OCI-LY7 (cell line): ENCODE measurements at regions not wholly inside any gene's neighbourhood (a gene's known extent, or its start where the extent isn't known, plus 50 kb on each side); places are given as distances from the start of the nearest gene placed in this dataset.

Experiments used
- BruUV-seq: library from RNA; stranded (reverse); fragments of 400-500 nt; replicated peaks from 2 replicates; lab custom pipeline; 2021; lab: Mats Ljungman, UMichigan
- CTCF ChIA-PET: fragments of 300-600 bp; sonication (Branson Sonifier 250); formaldehyde crosslinking; loops from one replicate; lab custom pipeline; 2022; ENCODE audit warnings: antibody characterized with exemption; ENCODE audit not compliant: unreplicated experiment; lab: Charles Lee
- POLR2A ChIA-PET: fragments of 300-600 bp; sonication (Branson Sonifier 250); formaldehyde crosslinking; loops from one replicate; lab custom pipeline; 2022; ENCODE audit warnings: antibody characterized with exemption; lab: Charles Lee
- DNase-seq: peaks from one replicate; pipeline ENCODE4 v3.0.0-alpha.2; 2015; ENCODE audit warnings: low spot score
- H2AFZ ChIP-seq: fragments of 200-600 bp; sonication (generic), shearing (Covaris generic); 2 replicates; pipeline ENCODE4 v1.6.1; 2014; ENCODE audit warnings: mild to moderate bottlenecking, antibody characterized with exemption, low read length, moderate library complexity
- H3K27ac ChIP-seq: fragments of 200-600 bp; sonication (generic); 2 replicates; pipeline ENCODE4 v1.5.1; 2014; ENCODE audit warnings: mixed run types, low read depth, mild to moderate bottlenecking, moderate library complexity, low read length, inconsistent platforms; ENCODE audit not compliant: poor library complexity, severe bottlenecking
- H3K36me3 ChIP-seq: fragments of 200-600 bp; sonication (generic); 2 replicates; pipeline ENCODE4 v1.6.1; 2014; ENCODE audit warnings: mild to moderate bottlenecking, antibody characterized with exemption, low read length, moderate library complexity, mixed read lengths; ENCODE audit not compliant: insufficient read depth
- H3K4me1 ChIP-seq: fragments of 200-600 bp; sonication (generic); 2 replicates; pipeline ENCODE4 v1.5.1; 2014; ENCODE audit warnings: mild to moderate bottlenecking, low read length; ENCODE audit not compliant: insufficient read depth, poor library complexity, severe bottlenecking
- H3K4me2 ChIP-seq: fragments of 200-600 bp; sonication (generic); 2 replicates; pipeline ENCODE4 v1.6.1; 2014; ENCODE audit warnings: mild to moderate bottlenecking, low read length
- H3K4me3 ChIP-seq: fragments of 200-600 bp; sonication (generic); 2 replicates; pipeline ENCODE4 v1.5.1; 2014; ENCODE audit warnings: mild to moderate bottlenecking, low read depth, low read length; ENCODE audit not compliant: poor library complexity, severe bottlenecking
- H3K79me2 ChIP-seq: fragments of 200-600 bp; sonication (generic); 2 replicates; pipeline ENCODE4 v1.6.1; 2016; ENCODE audit warnings: low read depth, mild to moderate bottlenecking, low read length, moderate library complexity, mixed read lengths; ENCODE audit not compliant: insufficient read depth
- H3K9me2 ChIP-seq: fragments of 200-600 bp; sonication (generic); 2 replicates; pipeline ENCODE4 v1.6.1; 2016; ENCODE audit warnings: mild to moderate bottlenecking, low read length, mixed read lengths; ENCODE audit not compliant: insufficient read depth
- H3K9me3 ChIP-seq: fragments of 200-600 bp; sonication (generic); 2 replicates; pipeline ENCODE4 v1.6.1; 2014; ENCODE audit warnings: mild to moderate bottlenecking, mixed run types, low read length, mixed read lengths
- H4K20me1 ChIP-seq: fragments of 200-600 bp; sonication (generic); 2 replicates; pipeline ENCODE4 v1.6.1; 2014; ENCODE audit warnings: mild to moderate bottlenecking, antibody characterized with exemption, low read length, moderate library complexity, mixed read lengths; ENCODE audit not compliant: insufficient read depth
- EZH2phosphoT487 ChIP-seq: fragments of 200-600 bp; sonication (generic); IDR thresholded peaks from 2 replicates; pipeline ENCODE4 v1.6.1; 2018; ENCODE audit warnings: low read depth, borderline replicate concordance, mild to moderate bottlenecking, mixed run types, antibody characterized with exemption, low read length, moderate library complexity, mixed read lengths
- intact Hi-C: fragments of 100-400 bp; cut with micrococcal nuclease; formaldehyde crosslinking; loops from one replicate; pipeline ENCODE4 v1.10.0; 2022; ENCODE audit not compliant: unreplicated experiment
- TF ChIP-seq, protein P1 (sequence below): fragments of 200-600 bp; sonication (generic); conservative IDR thresholded peaks from 2 replicates; pipeline ENCODE4 v1.5.1; 2014; ENCODE audit warnings: mild to moderate bottlenecking, antibody characterized with exemption, low read length, moderate library complexity, mixed read lengths

DNA sequence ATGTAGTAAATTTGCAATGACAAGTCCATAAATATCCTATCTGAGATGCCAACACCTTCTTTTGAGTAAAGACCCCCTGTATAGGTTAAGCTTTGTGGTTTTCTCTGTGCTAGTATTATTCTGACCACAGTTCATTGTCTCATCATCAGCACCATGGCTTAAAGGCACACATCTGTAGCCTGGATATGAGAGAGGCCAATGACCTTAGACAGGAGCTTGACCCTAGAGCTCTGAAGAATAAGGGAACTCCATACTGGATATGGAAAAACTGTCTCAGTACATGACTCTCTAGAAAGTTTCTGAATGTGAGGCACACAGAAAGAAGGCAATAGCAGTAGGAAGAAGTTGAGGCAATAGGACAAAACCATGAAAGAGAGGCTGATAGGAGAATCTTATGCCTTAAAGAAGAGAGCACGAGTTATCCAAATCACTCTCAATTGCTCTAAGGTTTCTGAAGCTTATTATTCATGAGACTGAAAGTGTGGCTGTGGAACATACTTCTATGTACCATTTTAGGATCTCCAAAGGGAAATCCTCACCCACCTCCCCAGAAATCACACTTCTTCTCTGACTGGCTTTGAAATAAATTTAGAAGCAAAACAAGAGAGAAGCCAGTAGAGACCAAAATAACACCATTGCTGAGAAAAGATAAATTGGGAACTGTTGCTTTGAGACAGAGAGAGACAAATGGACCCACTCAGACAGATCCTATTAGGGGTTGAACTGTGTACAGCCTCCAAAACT, 150.2 kb downstream of the ABCA8 start:
- CTCF ChIA-PET, result interaction anchor here (1.8 kb wide), 1 partner anchor 10 kb away, joined by 5 read pairs; no protein-coding TSS in a partner anchor
- Histone ChIP-seq H4K20me1 (no peaks in the 10 kb centered on the region), H3K4me3 (no peak overlapping the region), H3K9me3 (no peaks in the 10 kb centered on the region), H3K79me2 (no peaks in the 10 kb centered on the region), H3K36me3 (no peaks in the 10 kb centered on the region), H2AFZ (no peak overlapping the region), H3K4me2 (no peak overlapping the region), H3K9me2 (no peaks in the 10 kb centered on the region), H3K4me1 (no peaks in the 10 kb centered on the region), H3K27ac (no peak overlapping the region)
- no peak for DNase-seq
- POLR2A ChIA-PET, result no interaction called here
- intact Hi-C loops, result no loop called here
- BruUV-seq, result no TSS peak
- no peak for TF ChIP-seq EZH2phosphoT487
- TF ChIP-seq, protein P1, sequence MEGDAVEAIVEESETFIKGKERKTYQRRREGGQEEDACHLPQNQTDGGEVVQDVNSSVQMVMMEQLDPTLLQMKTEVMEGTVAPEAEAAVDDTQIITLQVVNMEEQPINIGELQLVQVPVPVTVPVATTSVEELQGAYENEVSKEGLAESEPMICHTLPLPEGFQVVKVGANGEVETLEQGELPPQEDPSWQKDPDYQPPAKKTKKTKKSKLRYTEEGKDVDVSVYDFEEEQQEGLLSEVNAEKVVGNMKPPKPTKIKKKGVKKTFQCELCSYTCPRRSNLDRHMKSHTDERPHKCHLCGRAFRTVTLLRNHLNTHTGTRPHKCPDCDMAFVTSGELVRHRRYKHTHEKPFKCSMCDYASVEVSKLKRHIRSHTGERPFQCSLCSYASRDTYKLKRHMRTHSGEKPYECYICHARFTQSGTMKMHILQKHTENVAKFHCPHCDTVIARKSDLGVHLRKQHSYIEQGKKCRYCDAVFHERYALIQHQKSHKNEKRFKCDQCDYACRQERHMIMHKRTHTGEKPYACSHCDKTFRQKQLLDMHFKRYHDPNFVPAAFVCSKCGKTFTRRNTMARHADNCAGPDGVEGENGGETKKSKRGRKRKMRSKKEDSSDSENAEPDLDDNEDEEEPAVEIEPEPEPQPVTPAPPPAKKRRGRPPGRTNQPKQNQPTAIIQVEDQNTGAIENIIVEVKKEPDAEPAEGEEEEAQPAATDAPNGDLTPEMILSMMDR, result no peak

DNA sequence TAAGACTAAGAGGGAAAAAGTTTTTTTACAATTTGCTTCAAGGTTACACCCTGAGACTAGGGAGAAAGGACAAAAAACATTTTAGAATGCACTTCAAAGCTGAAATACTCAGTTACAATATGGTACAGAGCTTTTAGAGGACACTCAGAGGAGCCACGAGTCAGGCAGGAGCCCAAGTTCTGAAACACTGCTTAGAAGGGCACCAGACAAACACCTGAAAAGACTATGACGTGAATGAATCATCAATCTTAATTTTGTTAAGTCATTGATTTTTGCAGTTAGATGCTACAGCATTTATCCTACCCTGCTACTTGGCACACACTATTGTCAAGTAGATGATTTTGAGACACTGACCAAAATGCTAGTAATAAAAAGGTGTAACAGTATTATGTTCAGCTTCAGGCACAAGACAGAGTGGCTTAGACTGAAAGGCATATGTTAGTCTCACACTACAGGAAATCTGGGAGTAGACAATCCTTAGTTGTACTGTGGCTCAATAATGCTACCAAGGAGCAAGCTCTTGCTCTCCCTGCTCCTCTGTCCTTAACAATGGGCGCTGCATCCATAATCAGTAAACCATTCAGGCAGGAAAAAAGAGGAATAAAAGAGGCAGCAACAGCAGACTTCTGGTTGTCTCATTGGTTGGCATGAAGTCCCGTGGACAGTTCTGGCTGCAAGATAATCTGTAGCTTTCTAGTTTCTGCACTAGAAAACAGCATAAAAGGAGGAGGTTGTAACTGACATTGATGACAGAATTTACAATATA, 151.8 kb downstream of the ABCA8 start:
- intact Hi-C loops, result no loop called here
- no TSS peak for BruUV-seq
- Histone ChIP-seq H3K36me3 (no peaks in the 10 kb centered on the region), H3K4me3 (no peak overlapping the region), H3K27ac (no peak overlapping the region), H3K4me2 (no peak overlapping the region), H2AFZ (no peak overlapping the region), H3K79me2 (no peaks in the 10 kb centered on the region), H3K9me3 (no peaks in the 10 kb centered on the region), H3K4me1 (no peaks in the 10 kb centered on the region), H3K9me2 (no peaks in the 10 kb centered on the region), H4K20me1 (no peaks in the 10 kb centered on the region)
- no peak for DNase-seq
- ChIA-PET CTCF (interaction anchor here (1.8 kb wide), 1 partner anchor 8 kb away, joined by 5 read pairs; no protein-coding TSS in a partner anchor), POLR2A (no interaction called here)
- TF ChIP-seq, protein P1, result no peak
- TF ChIP-seq EZH2phosphoT487, result no peak
